ENCODE measurements at regions not wholly inside any gene's neighbourhood (a gene's known extent, or its start where the extent isn't known, plus 50 kb on each side); places are given as distances from the start of the nearest gene placed in this dataset.

GRCh38 chr1:56442290-56442877, 137.0 kb downstream of the PLPP3 start:
- DNase-seq: no peak

- DNase-seq: no peak
These were observed 137.8 kb downstream of the PLPP3 start for GRCh38 chr1:56441601-56442000.

GRCh38 chr1:56439610-56440264, 139.6 kb downstream of the PLPP3 start:
- peak; percentile 31 for DNase-seq

GRCh38 chr1:56438901-56439551, 140.3 kb downstream of the PLPP3 start:
- no peak for DNase-seq

GRCh38 chr1:56437959-56438358, 141.4 kb downstream of the PLPP3 start:
- DNase-seq: no peak

- DNase-seq: no peak
These were observed 142.4 kb downstream of the PLPP3 start for GRCh38 chr1:56436912-56437417.

GRCh38 chr1:56436296-56436695, 143.1 kb downstream of the PLPP3 start:
- DNase-seq: no peak

GRCh38 chr1:56435434-56436262, 143.7 kb downstream of the PLPP3 start:
- peak; percentile 41 for DNase-seq

- peak; percentile 33 for DNase-seq
These were observed 144.6 kb downstream of the PLPP3 start for GRCh38 chr1:56434740-56435139.

- no peak for DNase-seq
These were observed 145.3 kb downstream of the PLPP3 start for GRCh38 chr1:56434025-56434424.

- no peak for DNase-seq
These were observed 146.2 kb downstream of the PLPP3 start for GRCh38 chr1:56433056-56433577.

- DNase-seq: peak; percentile 16
These were observed 147.0 kb downstream of the PLPP3 start for GRCh38 chr1:56432166-56432971.

GRCh38 chr1:56430141-56430839, 149.1 kb downstream of the PLPP3 start:
- no peak for DNase-seq

- DNase-seq: peak; percentile 27
These were observed 150.1 kb downstream of the PLPP3 start for GRCh38 chr1:56429288-56429687.

- DNase-seq: no peak
These were observed 152.6 kb downstream of the PLPP3 start for GRCh38 chr1:56426587-56427381.

- DNase-seq: no peak
These were observed 153.8 kb downstream of the PLPP3 start for GRCh38 chr1:56425494-56426037.

- DNase-seq: peak; percentile 95
These were observed 154.4 kb downstream of the PLPP3 start for GRCh38 chr1:56424744-56425493.

GRCh38 chr1:56423716-56424115, 155.6 kb downstream of the PLPP3 start:
- no peak for DNase-seq

- DNase-seq: peak; percentile 35
These were observed 161.2 kb downstream of the PLPP3 start for GRCh38 chr1:56418151-56418631.

Measured in NCI-H69 (cell line).